Chondrocyte (in vitro differentiated cells): ENCODE measurements at regions not wholly inside any gene's neighbourhood (a gene's known extent, or its start where the extent isn't known, plus 50 kb on each side); places are given as distances from the start of the nearest gene placed in this dataset.

ENCODE experiments used
- DNase-seq: peaks from one replicate; pipeline ENCODE4 v3.0.0; 2021; ENCODE audit warnings: mixed read lengths, low spot score
- H3K27ac Mint-ChIP-seq: one replicate; pipeline ENCODE4 v1.8.0; 2021; ENCODE audit warnings: mild to moderate bottlenecking, moderate library complexity, mixed read lengths; ENCODE audit not compliant: unreplicated experiment
- H3K27me3 Mint-ChIP-seq: 2 replicates; pipeline ENCODE4 v1.8.0; 2021; ENCODE audit warnings: low read depth, mixed read lengths
- H3K36me3 Mint-ChIP-seq: 2 replicates; pipeline ENCODE4 v1.8.0; 2021; ENCODE audit warnings: low read depth, mixed read lengths
- H3K4me1 Mint-ChIP-seq: 2 replicates; pipeline ENCODE4 v1.8.0; 2021; ENCODE audit warnings: low read depth, mild to moderate bottlenecking, mixed read lengths
- H3K4me3 Mint-ChIP-seq: one replicate; pipeline ENCODE4 v1.8.0; 2021; ENCODE audit warnings: mild to moderate bottlenecking, moderate library complexity, mixed read lengths; ENCODE audit not compliant: unreplicated experiment
- H3K9me3 Mint-ChIP-seq: 2 replicates; pipeline ENCODE4 v1.8.0; 2021; ENCODE audit warnings: low read depth, mixed read lengths
- CTCF ChIP-seq: fragments of 200-600 bp; sonication (generic); IDR thresholded peaks from 2 replicates; pipeline ENCODE4 v1.5.0; 2021; ENCODE audit warnings: antibody characterized with exemption, mild to moderate bottlenecking, moderate library complexity

- peaks cover 64% of the 10 kb centered on the region for H3K4me1 Mint-ChIP-seq
- H3K9me3 Mint-ChIP-seq: peaks cover 12% of the 10 kb centered on the region
- peak overlapping the region; percentile 67 for H3K27ac Mint-ChIP-seq
- no peak for TF ChIP-seq CTCF
- peaks cover 2% of the 10 kb centered on the region for H3K36me3 Mint-ChIP-seq
- H3K4me3 Mint-ChIP-seq: no peak overlapping the region
- DNase-seq: no peak
- no peaks in the 10 kb centered on the region for H3K27me3 Mint-ChIP-seq
These were observed 145.2 kb upstream of the MMADHC start for GRCh38 chr2:149732730-149733290.

- DNase-seq: no peak
- Mint-ChIP-seq H3K27ac (peak overlapping the region; percentile 67), H3K4me3 (no peak overlapping the region)
These were observed 144.6 kb upstream of the MMADHC start for GRCh38 chr2:149732001-149732685.

GRCh38 chr2:149731079-149731478, 143.5 kb upstream of the MMADHC start:
- Mint-ChIP-seq H3K4me3 (no peak overlapping the region), H3K27me3 (no peaks in the 10 kb centered on the region), H3K4me1 (peaks cover 70% of the 10 kb centered on the region), H3K36me3 (peaks cover 2% of the 10 kb centered on the region), H3K27ac (no peak overlapping the region), H3K9me3 (peaks cover 5% of the 10 kb centered on the region)
- TF ChIP-seq CTCF: no peak
- DNase-seq: no peak

More at GRCh38 chr2:149732001-149732685, 144.6 kb upstream of the MMADHC start:
- Mint-ChIP-seq H3K36me3 (peaks cover 2% of the 10 kb centered on the region), H3K4me1 (peaks cover 70% of the 10 kb centered on the region), H3K27me3 (no peaks in the 10 kb centered on the region), H3K9me3 (peaks cover 12% of the 10 kb centered on the region)
- TF ChIP-seq CTCF: no peak

- Mint-ChIP-seq H3K4me3 (no peak overlapping the region), H3K27ac (no peak overlapping the region), H3K27me3 (no peaks in the 10 kb centered on the region), H3K36me3 (no peaks in the 10 kb centered on the region), H3K9me3 (no peaks in the 10 kb centered on the region), H3K4me1 (peaks cover 58% of the 10 kb centered on the region)
- TF ChIP-seq CTCF: no peak
- no peak for DNase-seq
These were observed 142.0 kb upstream of the MMADHC start for GRCh38 chr2:149729586-149729985.

- H3K4me3 Mint-ChIP-seq: no peak overlapping the region
- H3K27ac Mint-ChIP-seq: peak overlapping the region; percentile 22
- TF ChIP-seq CTCF: no peak
- no peaks in the 10 kb centered on the region for H3K36me3 Mint-ChIP-seq
- no peaks in the 10 kb centered on the region for H3K27me3 Mint-ChIP-seq
- H3K4me1 Mint-ChIP-seq: peaks cover 43% of the 10 kb centered on the region
- H3K9me3 Mint-ChIP-seq: no peaks in the 10 kb centered on the region
- no peak for DNase-seq
These were observed 140.4 kb upstream of the MMADHC start for GRCh38 chr2:149727927-149728326.
